ENCODE measurements at regions not wholly inside any gene's neighbourhood (a gene's known extent, or its start where the extent isn't known, plus 50 kb on each side); places are given as distances from the start of the nearest gene placed in this dataset.
"Not testable (repeated sequence)": the region's sequence is repeated elsewhere in the genome, so short reads cannot be mapped to it uniquely, and the experiment has no call there.

DNA sequence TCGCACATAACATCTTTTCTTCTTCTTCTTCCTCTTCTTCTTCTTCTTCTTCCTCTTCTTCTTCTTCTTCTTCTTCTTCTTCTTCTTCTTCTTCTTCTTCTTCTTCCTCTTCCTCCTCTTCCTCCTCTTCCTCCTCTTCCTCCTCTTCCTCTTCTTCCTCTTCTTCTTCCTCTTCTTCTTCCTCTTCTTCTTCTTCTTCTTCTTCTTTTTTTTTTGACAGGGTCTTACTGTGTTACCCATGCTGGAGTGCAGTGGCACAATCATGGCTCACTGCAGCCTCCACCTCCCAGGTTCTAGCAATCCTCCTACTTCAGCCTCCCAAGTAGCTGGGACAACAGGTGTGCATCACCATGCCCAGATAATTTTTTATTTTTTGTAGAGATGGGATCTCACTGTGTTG lies 151.0 kb upstream of the HS3ST2 start:
- TF ChIP-seq EP400 (IDR thresholded peaks at IDR 0.05); HNRNPH1 (optimal IDR thresholded peaks at IDR 0.05; ENCODE audit: low read depth, low read length); NFE2 (IDR thresholded peaks at IDR 0.05; ENCODE audit: low read depth): not testable (repeated sequence)
- TF ChIP-seq, protein P1, sequence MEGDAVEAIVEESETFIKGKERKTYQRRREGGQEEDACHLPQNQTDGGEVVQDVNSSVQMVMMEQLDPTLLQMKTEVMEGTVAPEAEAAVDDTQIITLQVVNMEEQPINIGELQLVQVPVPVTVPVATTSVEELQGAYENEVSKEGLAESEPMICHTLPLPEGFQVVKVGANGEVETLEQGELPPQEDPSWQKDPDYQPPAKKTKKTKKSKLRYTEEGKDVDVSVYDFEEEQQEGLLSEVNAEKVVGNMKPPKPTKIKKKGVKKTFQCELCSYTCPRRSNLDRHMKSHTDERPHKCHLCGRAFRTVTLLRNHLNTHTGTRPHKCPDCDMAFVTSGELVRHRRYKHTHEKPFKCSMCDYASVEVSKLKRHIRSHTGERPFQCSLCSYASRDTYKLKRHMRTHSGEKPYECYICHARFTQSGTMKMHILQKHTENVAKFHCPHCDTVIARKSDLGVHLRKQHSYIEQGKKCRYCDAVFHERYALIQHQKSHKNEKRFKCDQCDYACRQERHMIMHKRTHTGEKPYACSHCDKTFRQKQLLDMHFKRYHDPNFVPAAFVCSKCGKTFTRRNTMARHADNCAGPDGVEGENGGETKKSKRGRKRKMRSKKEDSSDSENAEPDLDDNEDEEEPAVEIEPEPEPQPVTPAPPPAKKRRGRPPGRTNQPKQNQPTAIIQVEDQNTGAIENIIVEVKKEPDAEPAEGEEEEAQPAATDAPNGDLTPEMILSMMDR (IDR thresholded peaks at IDR 0.05 in 2 of 3, conservative IDR thresholded peaks at IDR 0.05 in 1 of 3; ENCODE audit: insufficient read depth in 2 of 3, low read depth in 1 of 3, low read length in 3 of 3) = not testable (repeated sequence)
- TF ChIP-seq, protein P2, sequence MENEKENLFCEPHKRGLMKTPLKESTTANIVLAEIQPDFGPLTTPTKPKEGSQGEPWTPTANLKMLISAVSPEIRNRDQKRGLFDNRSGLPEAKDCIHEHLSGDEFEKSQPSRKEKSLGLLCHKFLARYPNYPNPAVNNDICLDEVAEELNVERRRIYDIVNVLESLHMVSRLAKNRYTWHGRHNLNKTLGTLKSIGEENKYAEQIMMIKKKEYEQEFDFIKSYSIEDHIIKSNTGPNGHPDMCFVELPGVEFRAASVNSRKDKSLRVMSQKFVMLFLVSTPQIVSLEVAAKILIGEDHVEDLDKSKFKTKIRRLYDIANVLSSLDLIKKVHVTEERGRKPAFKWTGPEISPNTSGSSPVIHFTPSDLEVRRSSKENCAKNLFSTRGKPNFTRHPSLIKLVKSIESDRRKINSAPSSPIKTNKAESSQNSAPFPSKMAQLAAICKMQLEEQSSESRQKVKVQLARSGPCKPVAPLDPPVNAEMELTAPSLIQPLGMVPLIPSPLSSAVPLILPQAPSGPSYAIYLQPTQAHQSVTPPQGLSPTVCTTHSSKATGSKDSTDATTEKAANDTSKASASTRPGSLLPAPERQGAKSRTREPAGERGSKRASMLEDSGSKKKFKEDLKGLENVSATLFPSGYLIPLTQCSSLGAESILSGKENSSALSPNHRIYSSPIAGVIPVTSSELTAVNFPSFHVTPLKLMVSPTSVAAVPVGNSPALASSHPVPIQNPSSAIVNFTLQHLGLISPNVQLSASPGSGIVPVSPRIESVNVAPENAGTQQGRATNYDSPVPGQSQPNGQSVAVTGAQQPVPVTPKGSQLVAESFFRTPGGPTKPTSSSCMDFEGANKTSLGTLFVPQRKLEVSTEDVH (IDR thresholded peaks at IDR 0.05; ENCODE audit: low read depth, partially characterized antibody) = not testable (repeated sequence)

Data from K562 (cell line).